ENCODE measurements at regions not wholly inside any gene's neighbourhood (a gene's known extent, or its start where the extent isn't known, plus 50 kb on each side); places are given as distances from the start of the nearest gene placed in this dataset.

DNA sequence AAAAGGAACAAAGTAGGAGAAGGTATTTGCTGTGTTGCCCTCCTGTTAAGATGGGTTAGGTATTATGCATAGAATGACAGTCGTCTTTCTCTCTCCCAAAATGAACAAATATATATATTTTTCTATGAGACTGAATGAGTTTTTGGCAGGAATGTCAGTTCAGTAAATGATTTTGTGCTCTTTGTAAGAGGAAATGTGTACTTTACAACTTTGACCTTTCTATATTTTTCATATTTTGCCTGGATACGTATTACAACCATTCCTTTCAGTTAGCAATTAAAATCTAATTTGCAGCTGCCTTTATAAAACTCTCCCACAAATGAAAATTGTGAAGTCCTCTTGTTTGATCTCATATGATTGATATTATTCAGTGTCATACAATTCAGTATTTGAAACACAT lies 336.6 kb upstream of the MEOX2 start:
- TF ChIP-seq FOXM1 (IDR thresholded peaks at IDR 0.05; ENCODE audit: borderline replicate concordance, low read depth) (no peak), CREB1 (IDR thresholded peaks at IDR 0.05; ENCODE audit: low read depth) (no peak), YY1 (IDR thresholded peaks at IDR 0.05; ENCODE audit: low read depth) (no peak), NFIC (IDR thresholded peaks at IDR 0.05) (no peak), TCF12 (IDR thresholded peaks at IDR 0.05; ENCODE audit: low read depth) (no peak), ZBTB7A (IDR thresholded peaks at IDR 0.05; ENCODE audit: low read depth) (no peak), EGR1 (IDR thresholded peaks at IDR 0.05) (no peak), RAD21 (IDR thresholded peaks at IDR 0.05; ENCODE audit: low read depth) (no peak), CEBPB (IDR thresholded peaks at IDR 0.05) (no peak), EP300 (IDR thresholded peaks at IDR 0.05; ENCODE audit: borderline replicate concordance) (no peak)
- TF ChIP-seq, protein P1, sequence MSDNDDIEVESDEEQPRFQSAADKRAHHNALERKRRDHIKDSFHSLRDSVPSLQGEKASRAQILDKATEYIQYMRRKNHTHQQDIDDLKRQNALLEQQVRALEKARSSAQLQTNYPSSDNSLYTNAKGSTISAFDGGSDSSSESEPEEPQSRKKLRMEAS (IDR thresholded peaks at IDR 0.05), result no peak

DNA sequence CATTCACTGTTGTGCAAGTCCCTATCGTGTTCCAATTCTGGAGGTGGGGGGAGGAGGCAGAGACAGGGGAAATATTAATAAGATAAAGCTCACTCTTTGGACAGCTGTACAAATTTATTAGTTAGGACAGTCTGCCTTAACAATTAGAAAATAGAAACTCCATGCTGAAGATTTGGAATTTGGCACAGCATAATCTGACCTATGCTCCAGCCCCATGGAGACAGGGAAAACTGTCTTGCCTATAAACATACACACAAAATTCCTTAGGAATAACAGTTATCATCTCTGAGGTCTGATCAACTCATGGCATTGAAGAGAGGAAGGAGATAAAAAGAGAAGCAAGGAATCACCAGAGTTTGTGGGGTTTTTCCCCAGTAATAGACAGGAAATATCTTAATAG lies 335.4 kb upstream of the MEOX2 start:
- TF ChIP-seq, protein P2, sequence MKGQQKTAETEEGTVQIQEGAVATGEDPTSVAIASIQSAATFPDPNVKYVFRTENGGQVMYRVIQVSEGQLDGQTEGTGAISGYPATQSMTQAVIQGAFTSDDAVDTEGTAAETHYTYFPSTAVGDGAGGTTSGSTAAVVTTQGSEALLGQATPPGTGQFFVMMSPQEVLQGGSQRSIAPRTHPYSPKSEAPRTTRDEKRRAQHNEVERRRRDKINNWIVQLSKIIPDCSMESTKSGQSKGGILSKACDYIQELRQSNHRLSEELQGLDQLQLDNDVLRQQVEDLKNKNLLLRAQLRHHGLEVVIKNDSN (IDR thresholded peaks at IDR 0.05), result no peak
- no peak for TF ChIP-seq TEAD4 (IDR thresholded peaks at IDR 0.05)
- no peak for TF ChIP-seq RAD21 (IDR thresholded peaks at IDR 0.05; ENCODE audit: low read depth)
- TF ChIP-seq CREB1 (IDR thresholded peaks at IDR 0.05; ENCODE audit: low read depth), result no peak
- no peak for TF ChIP-seq EGR1 (IDR thresholded peaks at IDR 0.05)
- TF ChIP-seq EP300 (IDR thresholded peaks at IDR 0.05; ENCODE audit: borderline replicate concordance), result no peak
- TF ChIP-seq, protein P3, sequence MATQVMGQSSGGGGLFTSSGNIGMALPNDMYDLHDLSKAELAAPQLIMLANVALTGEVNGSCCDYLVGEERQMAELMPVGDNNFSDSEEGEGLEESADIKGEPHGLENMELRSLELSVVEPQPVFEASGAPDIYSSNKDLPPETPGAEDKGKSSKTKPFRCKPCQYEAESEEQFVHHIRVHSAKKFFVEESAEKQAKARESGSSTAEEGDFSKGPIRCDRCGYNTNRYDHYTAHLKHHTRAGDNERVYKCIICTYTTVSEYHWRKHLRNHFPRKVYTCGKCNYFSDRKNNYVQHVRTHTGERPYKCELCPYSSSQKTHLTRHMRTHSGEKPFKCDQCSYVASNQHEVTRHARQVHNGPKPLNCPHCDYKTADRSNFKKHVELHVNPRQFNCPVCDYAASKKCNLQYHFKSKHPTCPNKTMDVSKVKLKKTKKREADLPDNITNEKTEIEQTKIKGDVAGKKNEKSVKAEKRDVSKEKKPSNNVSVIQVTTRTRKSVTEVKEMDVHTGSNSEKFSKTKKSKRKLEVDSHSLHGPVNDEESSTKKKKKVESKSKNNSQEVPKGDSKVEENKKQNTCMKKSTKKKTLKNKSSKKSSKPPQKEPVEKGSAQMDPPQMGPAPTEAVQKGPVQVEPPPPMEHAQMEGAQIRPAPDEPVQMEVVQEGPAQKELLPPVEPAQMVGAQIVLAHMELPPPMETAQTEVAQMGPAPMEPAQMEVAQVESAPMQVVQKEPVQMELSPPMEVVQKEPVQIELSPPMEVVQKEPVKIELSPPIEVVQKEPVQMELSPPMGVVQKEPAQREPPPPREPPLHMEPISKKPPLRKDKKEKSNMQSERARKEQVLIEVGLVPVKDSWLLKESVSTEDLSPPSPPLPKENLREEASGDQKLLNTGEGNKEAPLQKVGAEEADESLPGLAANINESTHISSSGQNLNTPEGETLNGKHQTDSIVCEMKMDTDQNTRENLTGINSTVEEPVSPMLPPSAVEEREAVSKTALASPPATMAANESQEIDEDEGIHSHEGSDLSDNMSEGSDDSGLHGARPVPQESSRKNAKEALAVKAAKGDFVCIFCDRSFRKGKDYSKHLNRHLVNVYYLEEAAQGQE (IDR thresholded peaks at IDR 0.05; ENCODE audit: low read depth), result no peak
- TF ChIP-seq YY1 (IDR thresholded peaks at IDR 0.05; ENCODE audit: low read depth), result no peak
- TF ChIP-seq, protein P1 (IDR thresholded peaks at IDR 0.05), result no peak
- TF ChIP-seq CEBPB (IDR thresholded peaks at IDR 0.05), result no peak

DNA sequence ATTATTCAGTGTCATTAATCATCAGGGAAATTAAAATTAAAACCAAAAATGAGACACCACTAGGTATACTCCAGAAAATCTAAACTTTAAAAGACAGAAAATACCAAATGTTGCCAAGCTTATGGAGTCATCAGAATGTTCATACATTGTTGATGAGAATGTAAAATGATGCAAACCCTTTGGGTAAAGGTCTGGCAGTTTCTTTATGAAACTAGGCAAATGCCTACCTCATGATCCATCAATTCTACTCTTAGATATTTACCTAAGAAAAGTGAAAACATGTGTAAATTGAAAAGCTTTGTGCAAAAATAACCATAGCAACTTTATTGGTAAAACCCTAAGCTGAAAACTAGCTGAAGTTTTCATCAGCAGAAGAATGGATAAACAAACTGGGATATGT lies 329.5 kb upstream of the MEOX2 start:
- TF ChIP-seq CREB1 (IDR thresholded peaks at IDR 0.05; ENCODE audit: low read depth), result no peak

DNA sequence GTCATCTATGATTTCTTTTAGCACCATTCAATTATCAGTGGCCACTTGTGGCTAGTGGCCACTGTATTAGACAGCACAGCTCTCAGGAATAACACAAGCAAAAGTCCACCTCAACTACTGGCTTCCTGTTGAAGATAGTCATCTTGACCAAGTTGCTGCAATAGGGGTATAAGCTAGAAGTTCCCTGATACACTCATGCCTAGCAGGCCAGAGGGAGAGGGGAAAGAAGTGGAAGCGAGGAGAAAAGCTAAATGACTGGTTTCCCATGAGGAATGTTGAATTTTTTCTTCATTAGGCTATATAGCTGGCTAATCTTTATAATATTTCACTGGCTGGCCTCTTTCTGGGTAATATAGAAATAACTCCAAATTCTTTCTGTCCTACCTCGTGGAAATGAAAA lies 327.5 kb upstream of the MEOX2 start:
- TF ChIP-seq YY1 (IDR thresholded peaks at IDR 0.05; ENCODE audit: low read depth) (no peak), ZBTB7A (IDR thresholded peaks at IDR 0.05; ENCODE audit: low read depth) (no peak), CEBPB (IDR thresholded peaks at IDR 0.05) (no peak), CREB1 (IDR thresholded peaks at IDR 0.05; ENCODE audit: low read depth) (no peak), EGR1 (IDR thresholded peaks at IDR 0.05) (no peak), RAD21 (IDR thresholded peaks at IDR 0.05; ENCODE audit: low read depth) (no peak), FOXM1 (IDR thresholded peaks at IDR 0.05; ENCODE audit: borderline replicate concordance, low read depth) (no peak), EP300 (IDR thresholded peaks at IDR 0.05; ENCODE audit: borderline replicate concordance) (no peak), TCF12 (IDR thresholded peaks at IDR 0.05; ENCODE audit: low read depth) (no peak), TAF1 (IDR thresholded peaks at IDR 0.05; ENCODE audit: low read depth) (no peak), NFIC (IDR thresholded peaks at IDR 0.05) (no peak), TEAD4 (IDR thresholded peaks at IDR 0.05) (no peak)
- TF ChIP-seq, protein P3 (IDR thresholded peaks at IDR 0.05; ENCODE audit: low read depth), result no peak
- TF ChIP-seq, protein P1 (IDR thresholded peaks at IDR 0.05), result no peak
- TF ChIP-seq, protein P2 (IDR thresholded peaks at IDR 0.05), result no peak

DNA sequence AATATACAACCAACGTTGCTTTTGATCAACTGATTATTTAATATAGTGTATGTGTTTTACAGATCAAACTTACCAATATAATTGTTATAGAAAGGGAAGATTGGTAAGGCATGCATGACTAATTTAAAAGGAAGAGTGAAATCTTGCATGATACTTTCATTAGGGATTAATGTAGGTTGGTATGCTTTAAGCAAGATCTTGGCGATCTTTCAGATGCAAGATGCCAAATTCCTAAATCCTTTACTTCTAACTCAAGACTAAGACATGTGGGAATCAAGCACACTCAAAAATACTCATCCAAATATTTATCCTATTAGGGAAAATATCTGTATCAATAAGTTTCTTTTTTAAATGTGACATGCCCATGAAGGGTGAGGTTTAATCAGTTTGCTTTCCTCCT lies 321.4 kb upstream of the MEOX2 start:
- TF ChIP-seq, protein P1 (IDR thresholded peaks at IDR 0.05), result no peak
- no peak for TF ChIP-seq YY1 (IDR thresholded peaks at IDR 0.05; ENCODE audit: low read depth)
- TF ChIP-seq, protein P3 (IDR thresholded peaks at IDR 0.05; ENCODE audit: low read depth), result no peak
- no peak for TF ChIP-seq TCF12 (IDR thresholded peaks at IDR 0.05; ENCODE audit: low read depth)
- TF ChIP-seq CREB1 (IDR thresholded peaks at IDR 0.05; ENCODE audit: low read depth), result no peak
- no peak for TF ChIP-seq FOXM1 (IDR thresholded peaks at IDR 0.05; ENCODE audit: borderline replicate concordance, low read depth)
- no peak for TF ChIP-seq EGR1 (IDR thresholded peaks at IDR 0.05)
